ENCODE measurements at regions not wholly inside any gene's neighbourhood (a gene's known extent, or its start where the extent isn't known, plus 50 kb on each side); places are given as distances from the start of the nearest gene placed in this dataset.

GRCh38 chr15:62853114-62853840 is 189.3 kb upstream of the TPM1 start:
- no peak for DNase-seq (ENCODE audit: low read depth, low spot score)
- ChIA-PET POLR2A (interaction anchor here (1.3 kb wide), 1 partner anchor 191 kb away, joined by 4 read pairs; no protein-coding TSS in a partner anchor), CTCF (interaction anchor here (1.3 to 4.8 kb wide), 4 partner anchors 8 to 195 kb away, joined by 3 to 18 read pairs (median 4); no protein-coding TSS in a partner anchor)
- no peak for TF ChIP-seq CTCF (IDR thresholded peaks at IDR 0.05; ENCODE audit: insufficient read depth, low read length, missing control alignments)
- H3K4me3 ChIP-seq (ENCODE audit: low read depth, low read length) = no peak overlapping the region

GRCh38 chr15:62853841-62854225 is 188.7 kb upstream of the TPM1 start:
- POLR2A ChIA-PET = interaction anchor here (1.3 kb wide), 1 partner anchor 191 kb away, joined by 4 read pairs; no protein-coding TSS in a partner anchor

DNA sequence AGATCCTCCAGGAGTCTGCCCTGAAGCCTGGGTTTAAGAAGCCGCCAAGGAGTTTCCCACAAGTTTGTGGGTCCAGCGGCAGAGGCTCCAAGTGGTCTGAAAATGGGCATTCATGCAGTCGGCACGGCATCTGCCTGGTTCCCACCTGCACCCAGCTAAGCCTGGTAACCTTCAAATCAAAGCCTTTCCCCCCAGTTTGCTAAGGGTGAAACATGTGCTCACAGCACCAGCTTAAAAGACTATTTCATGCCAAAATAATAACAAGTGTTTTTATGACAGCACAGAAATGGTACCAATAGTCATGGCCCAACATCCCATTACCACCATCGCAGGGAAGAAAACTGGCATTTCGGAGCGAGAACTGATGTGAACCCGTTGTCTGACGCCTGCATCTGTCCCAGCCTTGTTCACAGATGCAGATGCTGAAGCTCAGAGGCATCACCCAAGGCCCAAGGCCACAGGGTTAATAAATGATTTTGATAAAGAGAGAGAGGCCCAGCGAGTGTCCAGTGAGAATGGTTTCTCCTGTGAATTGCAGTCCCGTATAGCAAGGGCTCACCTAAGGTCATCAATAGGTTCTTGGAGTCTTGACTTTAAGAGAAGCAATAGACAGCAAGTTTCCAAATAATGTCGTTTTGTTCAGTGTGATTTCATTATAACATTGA is 188.0 kb upstream of the TPM1 start:
- ChIA-PET CTCF (interaction anchor here (4.8 kb wide), 1 partner anchor 194 kb away, joined by 18 read pairs; no protein-coding TSS in a partner anchor), POLR2A (interaction anchor here (1.3 kb wide), 1 partner anchor 190 kb away, joined by 4 read pairs; no protein-coding TSS in a partner anchor)
- no peak for DNase-seq (ENCODE audit: low read depth, low spot score)
- H3K4me3 ChIP-seq (ENCODE audit: low read depth, low read length) = no peak overlapping the region
- TF ChIP-seq CTCF (IDR thresholded peaks at IDR 0.05; ENCODE audit: insufficient read depth, low read length, missing control alignments) = no peak

More at GRCh38 chr15:62853841-62854225, 188.7 kb upstream of the TPM1 start:
- H3K4me3 ChIP-seq (ENCODE audit: low read depth, low read length) = no peak overlapping the region
- TF ChIP-seq CTCF (IDR thresholded peaks at IDR 0.05; ENCODE audit: insufficient read depth, low read length, missing control alignments) = no peak
- DNase-seq (ENCODE audit: low read depth, low spot score) = no peak
- CTCF ChIA-PET = interaction anchor here (1.3 to 4.8 kb wide), 3 partner anchors 7 to 194 kb away, joined by 3 to 18 read pairs (median 4); no protein-coding TSS in a partner anchor

GRCh38 chr15:62855085-62855476 is 187.5 kb upstream of the TPM1 start:
- CTCF ChIA-PET = interaction anchor here (4.8 kb wide), 1 partner anchor 193 kb away, joined by 18 read pairs; no protein-coding TSS in a partner anchor
- POLR2A ChIA-PET = no interaction called here
- no peak for TF ChIP-seq CTCF (IDR thresholded peaks at IDR 0.05; ENCODE audit: insufficient read depth, low read length, missing control alignments)
- no peak overlapping the region for H3K4me3 ChIP-seq (ENCODE audit: low read depth, low read length)
- no peak for DNase-seq (ENCODE audit: low read depth, low spot score)

GRCh38 chr15:62856466-62857246 is 185.9 kb upstream of the TPM1 start:
- ChIA-PET CTCF (interaction anchor here (0.5 kb wide), 1 partner anchor 188 kb away, joined by 3 read pairs; no protein-coding TSS in a partner anchor), POLR2A (no interaction called here)
- H3K4me3 ChIP-seq (ENCODE audit: low read depth, low read length) = no peak overlapping the region
- DNase-seq (ENCODE audit: low read depth, low spot score) = no peak
- TF ChIP-seq CTCF (IDR thresholded peaks at IDR 0.05; ENCODE audit: insufficient read depth, low read length, missing control alignments) = no peak
